ENCODE measurements at regions not wholly inside any gene's neighbourhood (a gene's known extent, or its start where the extent isn't known, plus 50 kb on each side); places are given as distances from the start of the nearest gene placed in this dataset.

- Histone ChIP-seq H3K4me1 (ENCODE audit: control insufficient read depth in 2 of 2, insufficient read depth in 2 of 2, low read length in 2 of 2) (no peaks in the 10 kb centered on the region), H3K4me3 (ENCODE audit: low read length in 2 of 2) (no peak overlapping the region), H3K27me3 (ENCODE audit: control insufficient read depth in 2 of 2, insufficient read depth in 2 of 2, low read length in 2 of 2) (no peaks in the 10 kb centered on the region), H3K9ac (ENCODE audit: low read depth in 1 of 2, low read length in 2 of 2) (no peak overlapping the region), H3K9me3 (ENCODE audit: control insufficient read depth in 2 of 2, low read length in 2 of 2) (no peaks in the 10 kb centered on the region), H3K36me3 (ENCODE audit: control insufficient read depth in 2 of 2, insufficient read depth in 2 of 2, low read length in 2 of 2) (no peaks in the 10 kb centered on the region), H3K27ac (ENCODE audit: low read depth in 2 of 2, low read length in 2 of 2) (no peak overlapping the region)
These were observed 53.9 kb upstream of the ZNF536 start for GRCh38 chr19:30318261-30318660.

- Histone ChIP-seq H3K27ac (ENCODE audit: low read depth in 2 of 2, low read length in 2 of 2) (no peak overlapping the region), H3K9me3 (ENCODE audit: control insufficient read depth in 2 of 2, low read length in 2 of 2) (no peaks in the 10 kb centered on the region), H3K36me3 (ENCODE audit: control insufficient read depth in 2 of 2, insufficient read depth in 2 of 2, low read length in 2 of 2) (no peaks in the 10 kb centered on the region), H3K4me3 (ENCODE audit: low read length in 2 of 2) (no peak overlapping the region), H3K9ac (ENCODE audit: low read depth in 1 of 2, low read length in 2 of 2) (no peak overlapping the region), H3K4me1 (ENCODE audit: control insufficient read depth in 2 of 2, insufficient read depth in 2 of 2, low read length in 2 of 2) (no peaks in the 10 kb centered on the region), H3K27me3 (ENCODE audit: control insufficient read depth in 2 of 2, insufficient read depth in 2 of 2, low read length in 2 of 2) (no peaks in the 10 kb centered on the region)
These were observed 53.2 kb upstream of the ZNF536 start for GRCh38 chr19:30318936-30319335.

- Histone ChIP-seq H3K4me3 (ENCODE audit: low read length in 2 of 2) (no peak overlapping the region), H3K4me1 (ENCODE audit: control insufficient read depth in 2 of 2, insufficient read depth in 2 of 2, low read length in 2 of 2) (no peaks in the 10 kb centered on the region), H3K27ac (ENCODE audit: low read depth in 2 of 2, low read length in 2 of 2) (no peak overlapping the region), H3K27me3 (ENCODE audit: control insufficient read depth in 2 of 2, insufficient read depth in 2 of 2, low read length in 2 of 2) (no peaks in the 10 kb centered on the region), H3K9me3 (ENCODE audit: control insufficient read depth in 2 of 2, low read length in 2 of 2) (no peaks in the 10 kb centered on the region), H3K9ac (ENCODE audit: low read depth in 1 of 2, low read length in 2 of 2) (no peak overlapping the region), H3K36me3 (ENCODE audit: control insufficient read depth in 2 of 2, insufficient read depth in 2 of 2, low read length in 2 of 2) (no peaks in the 10 kb centered on the region)
These were observed 52.8 kb upstream of the ZNF536 start for GRCh38 chr19:30319411-30319810.

GRCh38 chr19:30319876-30320275 is 52.3 kb upstream of the ZNF536 start:
- no peak overlapping the region for H3K4me3 ChIP-seq (ENCODE audit: low read length in 2 of 2)
- H3K4me1 ChIP-seq (ENCODE audit: control insufficient read depth in 2 of 2, insufficient read depth in 2 of 2, low read length in 2 of 2) = no peaks in the 10 kb centered on the region
- no peak overlapping the region for H3K27ac ChIP-seq (ENCODE audit: low read depth in 2 of 2, low read length in 2 of 2)
- no peak overlapping the region for H3K9ac ChIP-seq (ENCODE audit: low read depth in 1 of 2, low read length in 2 of 2)
- no peaks in the 10 kb centered on the region for H3K9me3 ChIP-seq (ENCODE audit: control insufficient read depth in 2 of 2, low read length in 2 of 2)
- no peaks in the 10 kb centered on the region for H3K36me3 ChIP-seq (ENCODE audit: control insufficient read depth in 2 of 2, insufficient read depth in 2 of 2, low read length in 2 of 2)
- H3K27me3 ChIP-seq (ENCODE audit: control insufficient read depth in 2 of 2, insufficient read depth in 2 of 2, low read length in 2 of 2) = no peaks in the 10 kb centered on the region

- Histone ChIP-seq H3K4me1 (ENCODE audit: control insufficient read depth in 2 of 2, insufficient read depth in 2 of 2, low read length in 2 of 2) (no peaks in the 10 kb centered on the region), H3K9me3 (ENCODE audit: control insufficient read depth in 2 of 2, low read length in 2 of 2) (no peaks in the 10 kb centered on the region), H3K36me3 (ENCODE audit: control insufficient read depth in 2 of 2, insufficient read depth in 2 of 2, low read length in 2 of 2) (no peaks in the 10 kb centered on the region), H3K27ac (ENCODE audit: low read depth in 2 of 2, low read length in 2 of 2) (no peak overlapping the region), H3K9ac (ENCODE audit: low read depth in 1 of 2, low read length in 2 of 2) (no peak overlapping the region), H3K4me3 (ENCODE audit: low read length in 2 of 2) (no peak overlapping the region), H3K27me3 (ENCODE audit: control insufficient read depth in 2 of 2, insufficient read depth in 2 of 2, low read length in 2 of 2) (no peaks in the 10 kb centered on the region)
These were observed 51.7 kb upstream of the ZNF536 start for GRCh38 chr19:30320466-30320865.

GRCh38 chr19:30320916-30321315 is 51.3 kb upstream of the ZNF536 start:
- H3K27me3 ChIP-seq (ENCODE audit: control insufficient read depth in 2 of 2, insufficient read depth in 2 of 2, low read length in 2 of 2) = no peaks in the 10 kb centered on the region
- H3K36me3 ChIP-seq (ENCODE audit: control insufficient read depth in 2 of 2, insufficient read depth in 2 of 2, low read length in 2 of 2) = no peaks in the 10 kb centered on the region
- H3K9me3 ChIP-seq (ENCODE audit: control insufficient read depth in 2 of 2, low read length in 2 of 2) = no peaks in the 10 kb centered on the region
- H3K4me3 ChIP-seq (ENCODE audit: low read length in 2 of 2) = no peak overlapping the region
- H3K9ac ChIP-seq (ENCODE audit: low read depth in 1 of 2, low read length in 2 of 2) = no peak overlapping the region
- H3K27ac ChIP-seq (ENCODE audit: low read depth in 2 of 2, low read length in 2 of 2) = no peak overlapping the region
- no peaks in the 10 kb centered on the region for H3K4me1 ChIP-seq (ENCODE audit: control insufficient read depth in 2 of 2, insufficient read depth in 2 of 2, low read length in 2 of 2)
